ENCODE measurements at regions not wholly inside any gene's neighbourhood (a gene's known extent, or its start where the extent isn't known, plus 50 kb on each side); places are given as distances from the start of the nearest gene placed in this dataset.

- no peak for ATAC-seq
- Mint-ChIP-seq H3K36me3 (no peaks in the 10 kb centered on the region), H3K9me3 (no peaks in the 10 kb centered on the region), H3K27ac (no peak overlapping the region), H3K4me3 (no peak overlapping the region), H3K27me3 (ENCODE audit: low read depth) (no peaks in the 10 kb centered on the region), H3K4me1 (no peaks in the 10 kb centered on the region)
- POLR2A ChIA-PET: no interaction called here
- CTCF ChIA-PET: no interaction called here
- TF ChIP-seq FOXP4 (CRISPR knock-in tag; IDR thresholded peaks at IDR 0.05) (no peak), ATF1 (CRISPR knock-in tag; IDR thresholded peaks at IDR 0.05) (no peak), ZBTB21 (CRISPR knock-in tag; IDR thresholded peaks at IDR 0.05; ENCODE audit: borderline replicate concordance) (no peak), ZMAT4 (CRISPR knock-in tag; IDR thresholded peaks at IDR 0.05) (no peak), MYBL2 (CRISPR knock-in tag; IDR thresholded peaks at IDR 0.05) (no peak), IRF2 (CRISPR knock-in tag; IDR thresholded peaks at IDR 0.05; ENCODE audit: borderline replicate concordance, low read depth) (no peak), ZNF671 (CRISPR knock-in tag; IDR thresholded peaks at IDR 0.05) (no peak)
- TF ChIP-seq, protein P1, sequence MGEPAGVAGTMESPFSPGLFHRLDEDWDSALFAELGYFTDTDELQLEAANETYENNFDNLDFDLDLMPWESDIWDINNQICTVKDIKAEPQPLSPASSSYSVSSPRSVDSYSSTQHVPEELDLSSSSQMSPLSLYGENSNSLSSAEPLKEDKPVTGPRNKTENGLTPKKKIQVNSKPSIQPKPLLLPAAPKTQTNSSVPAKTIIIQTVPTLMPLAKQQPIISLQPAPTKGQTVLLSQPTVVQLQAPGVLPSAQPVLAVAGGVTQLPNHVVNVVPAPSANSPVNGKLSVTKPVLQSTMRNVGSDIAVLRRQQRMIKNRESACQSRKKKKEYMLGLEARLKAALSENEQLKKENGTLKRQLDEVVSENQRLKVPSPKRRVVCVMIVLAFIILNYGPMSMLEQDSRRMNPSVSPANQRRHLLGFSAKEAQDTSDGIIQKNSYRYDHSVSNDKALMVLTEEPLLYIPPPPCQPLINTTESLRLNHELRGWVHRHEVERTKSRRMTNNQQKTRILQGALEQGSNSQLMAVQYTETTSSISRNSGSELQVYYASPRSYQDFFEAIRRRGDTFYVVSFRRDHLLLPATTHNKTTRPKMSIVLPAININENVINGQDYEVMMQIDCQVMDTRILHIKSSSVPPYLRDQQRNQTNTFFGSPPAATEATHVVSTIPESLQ (CRISPR knock-in tag; IDR thresholded peaks at IDR 0.05): no peak
- TF ChIP-seq, protein P2, sequence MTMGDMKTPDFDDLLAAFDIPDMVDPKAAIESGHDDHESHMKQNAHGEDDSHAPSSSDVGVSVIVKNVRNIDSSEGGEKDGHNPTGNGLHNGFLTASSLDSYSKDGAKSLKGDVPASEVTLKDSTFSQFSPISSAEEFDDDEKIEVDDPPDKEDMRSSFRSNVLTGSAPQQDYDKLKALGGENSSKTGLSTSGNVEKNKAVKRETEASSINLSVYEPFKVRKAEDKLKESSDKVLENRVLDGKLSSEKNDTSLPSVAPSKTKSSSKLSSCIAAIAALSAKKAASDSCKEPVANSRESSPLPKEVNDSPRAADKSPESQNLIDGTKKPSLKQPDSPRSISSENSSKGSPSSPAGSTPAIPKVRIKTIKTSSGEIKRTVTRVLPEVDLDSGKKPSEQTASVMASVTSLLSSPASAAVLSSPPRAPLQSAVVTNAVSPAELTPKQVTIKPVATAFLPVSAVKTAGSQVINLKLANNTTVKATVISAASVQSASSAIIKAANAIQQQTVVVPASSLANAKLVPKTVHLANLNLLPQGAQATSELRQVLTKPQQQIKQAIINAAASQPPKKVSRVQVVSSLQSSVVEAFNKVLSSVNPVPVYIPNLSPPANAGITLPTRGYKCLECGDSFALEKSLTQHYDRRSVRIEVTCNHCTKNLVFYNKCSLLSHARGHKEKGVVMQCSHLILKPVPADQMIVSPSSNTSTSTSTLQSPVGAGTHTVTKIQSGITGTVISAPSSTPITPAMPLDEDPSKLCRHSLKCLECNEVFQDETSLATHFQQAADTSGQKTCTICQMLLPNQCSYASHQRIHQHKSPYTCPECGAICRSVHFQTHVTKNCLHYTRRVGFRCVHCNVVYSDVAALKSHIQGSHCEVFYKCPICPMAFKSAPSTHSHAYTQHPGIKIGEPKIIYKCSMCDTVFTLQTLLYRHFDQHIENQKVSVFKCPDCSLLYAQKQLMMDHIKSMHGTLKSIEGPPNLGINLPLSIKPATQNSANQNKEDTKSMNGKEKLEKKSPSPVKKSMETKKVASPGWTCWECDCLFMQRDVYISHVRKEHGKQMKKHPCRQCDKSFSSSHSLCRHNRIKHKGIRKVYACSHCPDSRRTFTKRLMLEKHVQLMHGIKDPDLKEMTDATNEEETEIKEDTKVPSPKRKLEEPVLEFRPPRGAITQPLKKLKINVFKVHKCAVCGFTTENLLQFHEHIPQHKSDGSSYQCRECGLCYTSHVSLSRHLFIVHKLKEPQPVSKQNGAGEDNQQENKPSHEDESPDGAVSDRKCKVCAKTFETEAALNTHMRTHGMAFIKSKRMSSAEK (CRISPR knock-in tag; IDR thresholded peaks at IDR 0.05; ENCODE audit: borderline replicate concordance): no peak
- TF ChIP-seq, protein P3, sequence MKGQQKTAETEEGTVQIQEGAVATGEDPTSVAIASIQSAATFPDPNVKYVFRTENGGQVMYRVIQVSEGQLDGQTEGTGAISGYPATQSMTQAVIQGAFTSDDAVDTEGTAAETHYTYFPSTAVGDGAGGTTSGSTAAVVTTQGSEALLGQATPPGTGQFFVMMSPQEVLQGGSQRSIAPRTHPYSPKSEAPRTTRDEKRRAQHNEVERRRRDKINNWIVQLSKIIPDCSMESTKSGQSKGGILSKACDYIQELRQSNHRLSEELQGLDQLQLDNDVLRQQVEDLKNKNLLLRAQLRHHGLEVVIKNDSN (CRISPR knock-in tag; IDR thresholded peaks at IDR 0.05): no peak
- DNase-seq (ENCODE audit: low spot score): no peak
These were observed 367.7 kb upstream of the ARRDC4 start for GRCh38 chr15:97592778-97593177.

DNA sequence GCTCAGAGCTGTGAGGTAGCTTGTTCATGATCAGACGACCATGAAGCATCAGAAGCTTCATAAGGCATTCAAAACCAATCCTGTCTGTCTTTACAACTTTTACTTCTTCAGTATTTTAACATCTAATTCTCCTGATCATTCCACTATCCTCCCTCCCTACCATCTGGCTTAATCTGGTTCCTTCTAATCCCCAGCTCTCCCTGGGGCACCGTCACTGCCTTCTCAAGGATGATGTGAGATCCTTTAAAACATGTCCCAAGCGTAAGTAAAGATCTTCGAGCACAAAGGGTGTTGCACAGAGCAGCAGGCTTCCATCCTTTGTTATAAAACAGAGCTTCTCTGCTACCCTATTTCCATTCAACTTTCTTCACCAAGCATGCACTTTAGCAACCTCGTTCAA is 362.7 kb upstream of the ARRDC4 start:
- POLR2A ChIA-PET: no interaction called here
- H3K4me1 Mint-ChIP-seq: no peaks in the 10 kb centered on the region
- DNase-seq (ENCODE audit: low spot score) (no peak), ATAC-seq (no peak)
- no peak overlapping the region for H3K27ac Mint-ChIP-seq
- no peaks in the 10 kb centered on the region for H3K9me3 Mint-ChIP-seq
- no peak for TF ChIP-seq TP53 (CRISPR knock-in tag; IDR thresholded peaks at IDR 0.05)
- TF ChIP-seq ZNF263 (CRISPR knock-in tag; IDR thresholded peaks at IDR 0.05; ENCODE audit: low read depth): no peak
- no peak for TF ChIP-seq TEAD1 (CRISPR knock-in tag; IDR thresholded peaks at IDR 0.05)
- TF ChIP-seq GTF2I (CRISPR knock-in tag; conservative IDR thresholded peaks at IDR 0.05): no peak
- TF ChIP-seq SMAD3 (CRISPR knock-in tag; IDR thresholded peaks at IDR 0.05; ENCODE audit: borderline replicate concordance): no peak
- TF ChIP-seq OVOL2 (CRISPR knock-in tag; IDR thresholded peaks at IDR 0.05; ENCODE audit: borderline replicate concordance): no peak
- TF ChIP-seq NFATC4 (CRISPR knock-in tag; IDR thresholded peaks at IDR 0.05): no peak
- TF ChIP-seq E2F5 (CRISPR knock-in tag; IDR thresholded peaks at IDR 0.05): no peak
- no peaks in the 10 kb centered on the region for H3K27me3 Mint-ChIP-seq (ENCODE audit: low read depth)
- H3K36me3 Mint-ChIP-seq: no peaks in the 10 kb centered on the region
- H3K4me3 Mint-ChIP-seq: no peak overlapping the region
- CTCF ChIA-PET: no interaction called here

Measured in WTC11 (cell line).